PC-9 (cell line): ENCODE measurements at regions not wholly inside any gene's neighbourhood (a gene's known extent, or its start where the extent isn't known, plus 50 kb on each side); places are given as distances from the start of the nearest gene placed in this dataset.
"Not testable (repeated sequence)": the region's sequence is repeated elsewhere in the genome, so short reads cannot be mapped to it uniquely, and the experiment has no call there.

Source experiments
- BruUV-seq: library from RNA; stranded (reverse); fragments of 400-500 nt; replicated peaks from 2 replicates; lab custom pipeline; 2021; lab: Mats Ljungman, UMichigan
- CTCF ChIA-PET: fragments of 300-600 bp; sonication (Branson Sonifier 250); formaldehyde crosslinking; loops from one replicate; lab custom pipeline; 2022; ENCODE audit warnings: antibody characterized with exemption; lab: Charles Lee
- POLR2A ChIA-PET: fragments of 300-600 bp; sonication (Branson Sonifier 250); formaldehyde crosslinking; loops from one replicate; lab custom pipeline; 2022; ENCODE audit warnings: antibody characterized with exemption; ENCODE audit not compliant: unreplicated experiment; lab: Charles Lee
- DNase-seq, 2 experiments: peaks; one replicate each; pipeline versions ENCODE4 v3.0.0 to v3.0.0-alpha.2; 2015 to 2022; ENCODE audit warnings: mixed read lengths in 1 of 2
- H2AFZ ChIP-seq: fragments of 200-600 bp; sonication (generic); 2 replicates; pipeline ENCODE4 v1.8.1; 2017; ENCODE audit warnings: antibody characterized with exemption
- H3F3A ChIP-seq: fragments of 200-600 bp; sonication (generic); 2 replicates; pipeline ENCODE4 v1.8.1; 2017; ENCODE audit warnings: antibody characterized with exemption, mild to moderate bottlenecking, low read depth; ENCODE audit not compliant: insufficient read depth
- H3K27ac ChIP-seq: fragments of 200-600 bp; sonication (generic); 2 replicates; pipeline ENCODE4 v1.6.1; 2016; ENCODE audit warnings: mixed run types
- H3K27me3 ChIP-seq: fragments of 200-600 bp; sonication (generic); 2 replicates; pipeline ENCODE4 v1.6.1; 2016; ENCODE audit warnings: low read depth, mixed run types; ENCODE audit not compliant: insufficient read depth
- H3K36me3 ChIP-seq: fragments of 200-600 bp; sonication (generic); 2 replicates; pipeline ENCODE4 v1.6.1; 2016; ENCODE audit warnings: low read depth, mixed run types
- H3K4me1 ChIP-seq: fragments of 200-600 bp; sonication (generic); replicated peaks from 2 replicates; pipeline ENCODE4 v1.6.1; 2016; ENCODE audit warnings: mixed run types; ENCODE audit not compliant: insufficient read depth
- H3K4me2 ChIP-seq: fragments of 200-600 bp; sonication (generic); 2 replicates; pipeline ENCODE4 v1.6.1; 2017; ENCODE audit warnings: mixed run types
- H3K4me3 ChIP-seq: fragments of 200-600 bp; sonication (generic); 2 replicates; pipeline ENCODE4 v1.6.1; 2016; ENCODE audit warnings: mixed run types
- H3K79me2 ChIP-seq: fragments of 200-600 bp; sonication (generic); 2 replicates; pipeline ENCODE4 v1.6.1; 2017; ENCODE audit warnings: low read depth, mixed run types
- H3K9me2 ChIP-seq: fragments of 200-600 bp; sonication (generic); 2 replicates; pipeline ENCODE4 v1.8.1; 2017; ENCODE audit warnings: mild to moderate bottlenecking; ENCODE audit not compliant: insufficient read depth
- H3K9me3 ChIP-seq: fragments of 200-600 bp; sonication (generic); 2 replicates; pipeline ENCODE4 v1.8.1; 2016; ENCODE audit warnings: low read depth; ENCODE audit not compliant: insufficient read depth
- H4K20me1 ChIP-seq: fragments of 200-600 bp; sonication (generic); 2 replicates; pipeline ENCODE4 v1.8.1; 2017; ENCODE audit not compliant: insufficient read depth
- intact Hi-C: fragments of 100-400 bp; cut with micrococcal nuclease; formaldehyde crosslinking; loops from one replicate; pipeline ENCODE4 v1.10.0; 2022; ENCODE audit not compliant: unreplicated experiment

DNA sequence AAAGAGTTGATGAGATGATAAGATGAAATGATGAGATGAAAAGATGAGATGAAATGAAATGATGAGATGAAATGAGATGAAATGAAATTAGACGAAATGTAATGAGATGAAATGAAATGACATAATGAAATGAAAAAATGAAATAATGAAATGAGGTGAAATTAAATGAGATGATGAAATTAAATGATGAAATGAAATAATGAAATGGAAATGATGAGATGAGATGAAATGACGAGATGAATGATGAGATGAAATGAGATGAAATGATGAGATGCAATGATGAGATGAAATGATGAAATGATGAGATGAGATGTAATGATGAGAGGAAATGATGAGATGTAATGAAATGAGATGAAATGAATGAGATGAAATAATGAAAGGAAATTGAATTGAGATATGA lies 339.3 kb upstream of the PLGLB1 start:
- H3K4me2 ChIP-seq, intact Hi-C loops, DNase-seq, H2AFZ ChIP-seq, H3K36me3 ChIP-seq, H3K9me2 ChIP-seq, H3K4me3 ChIP-seq, H3K27me3 ChIP-seq, POLR2A ChIA-PET, H3K27ac ChIP-seq, H3K4me1 ChIP-seq, H3K9me3 ChIP-seq, H3F3A ChIP-seq, H3K79me2 ChIP-seq, BruUV-seq, H4K20me1 ChIP-seq, CTCF ChIA-PET: not testable (repeated sequence)

DNA sequence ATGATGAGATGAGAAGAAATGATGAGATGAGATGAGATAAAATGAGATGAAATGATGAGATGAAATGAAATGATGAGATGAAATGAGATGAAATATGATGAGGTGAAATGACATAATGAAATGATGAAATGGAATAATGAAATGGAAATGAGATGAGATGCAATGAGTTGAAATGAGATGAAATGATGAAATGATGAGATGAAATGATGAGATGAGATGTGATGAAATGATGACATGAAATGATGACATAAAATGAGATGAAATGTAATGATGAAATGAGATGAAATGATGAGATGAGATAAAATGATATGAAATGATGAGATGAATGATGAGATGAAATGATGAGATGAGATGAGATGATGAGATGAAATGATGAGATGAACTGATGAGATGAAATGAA lies 340.2 kb upstream of the PLGLB1 start:
- CTCF ChIA-PET, BruUV-seq, H3K79me2 ChIP-seq, H3K36me3 ChIP-seq, H3K9me2 ChIP-seq, H2AFZ ChIP-seq, H3F3A ChIP-seq, intact Hi-C loops, H3K27me3 ChIP-seq, H3K4me1 ChIP-seq, H3K4me2 ChIP-seq, POLR2A ChIA-PET, H3K9me3 ChIP-seq, DNase-seq, H3K4me3 ChIP-seq, H4K20me1 ChIP-seq, H3K27ac ChIP-seq: not testable (repeated sequence)

DNA sequence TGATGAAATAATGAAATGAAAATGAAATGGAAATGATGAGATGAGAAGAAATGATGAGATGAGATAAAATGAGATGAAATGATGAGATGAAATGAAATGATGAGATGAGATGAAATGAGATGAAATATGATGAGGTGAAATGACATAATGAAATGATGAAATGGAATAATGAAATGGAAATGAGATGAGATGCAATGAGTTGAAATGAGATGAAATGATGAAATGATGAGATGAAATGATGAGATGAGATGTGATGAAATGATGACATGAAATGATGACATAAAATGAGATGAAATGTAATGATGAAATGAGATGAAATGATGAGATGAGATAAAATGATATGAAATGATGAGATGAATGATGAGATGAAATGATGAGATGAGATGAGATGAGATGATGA lies 342.7 kb upstream of the PLGLB1 start:
- CTCF ChIA-PET, H4K20me1 ChIP-seq, H3K4me2 ChIP-seq, H3K9me2 ChIP-seq, intact Hi-C loops, H3K79me2 ChIP-seq, H3K9me3 ChIP-seq, H3K36me3 ChIP-seq, H3F3A ChIP-seq, DNase-seq, H3K4me1 ChIP-seq, BruUV-seq, H2AFZ ChIP-seq, H3K27me3 ChIP-seq, H3K27ac ChIP-seq, POLR2A ChIA-PET, H3K4me3 ChIP-seq: not testable (repeated sequence)

- CTCF ChIA-PET = not testable (repeated sequence)
These were observed 343.4 kb upstream of the PLGLB1 start for GRCh38 chr2:87365038-87365437.

DNA sequence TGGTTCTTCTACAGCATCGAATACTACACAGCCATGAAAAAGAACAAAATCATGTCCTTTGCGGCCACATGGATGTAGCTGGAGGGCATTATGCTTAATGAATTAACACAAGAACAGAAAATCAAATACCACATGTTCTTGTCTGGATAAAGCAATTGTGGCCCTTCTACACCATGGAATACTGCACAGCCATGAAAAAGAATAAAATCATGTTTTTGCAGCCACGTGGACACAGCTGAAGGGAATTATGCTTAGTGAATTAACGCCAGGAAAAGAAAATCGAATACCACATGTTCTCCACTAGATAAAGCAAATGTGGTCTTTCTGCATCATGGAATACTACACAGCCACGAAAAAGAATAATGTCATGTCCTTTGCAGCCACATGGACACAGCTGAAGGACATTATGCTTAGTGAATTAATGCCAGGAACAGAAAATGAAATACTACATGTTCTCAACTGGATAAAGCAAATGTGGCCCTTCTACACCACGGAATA lies 361.8 kb upstream of the PLGLB2 start:
- BruUV-seq, DNase-seq, POLR2A ChIA-PET, H3K79me2 ChIP-seq, H3K36me3 ChIP-seq, H3K27ac ChIP-seq, H3K9me3 ChIP-seq, H3F3A ChIP-seq, H3K9me2 ChIP-seq, H2AFZ ChIP-seq, H3K27me3 ChIP-seq, H3K4me1 ChIP-seq, H3K4me2 ChIP-seq, CTCF ChIA-PET, intact Hi-C loops, H3K4me3 ChIP-seq, H4K20me1 ChIP-seq: not testable (repeated sequence)

More at GRCh38 chr2:87365038-87365437, 343.4 kb upstream of the PLGLB1 start:
- H3K36me3 ChIP-seq, H3F3A ChIP-seq, H4K20me1 ChIP-seq, H2AFZ ChIP-seq, H3K79me2 ChIP-seq, BruUV-seq, H3K4me1 ChIP-seq, DNase-seq, POLR2A ChIA-PET, H3K4me2 ChIP-seq, H3K9me2 ChIP-seq, H3K27me3 ChIP-seq, H3K9me3 ChIP-seq, H3K4me3 ChIP-seq, H3K27ac ChIP-seq, intact Hi-C loops: not testable (repeated sequence)

DNA sequence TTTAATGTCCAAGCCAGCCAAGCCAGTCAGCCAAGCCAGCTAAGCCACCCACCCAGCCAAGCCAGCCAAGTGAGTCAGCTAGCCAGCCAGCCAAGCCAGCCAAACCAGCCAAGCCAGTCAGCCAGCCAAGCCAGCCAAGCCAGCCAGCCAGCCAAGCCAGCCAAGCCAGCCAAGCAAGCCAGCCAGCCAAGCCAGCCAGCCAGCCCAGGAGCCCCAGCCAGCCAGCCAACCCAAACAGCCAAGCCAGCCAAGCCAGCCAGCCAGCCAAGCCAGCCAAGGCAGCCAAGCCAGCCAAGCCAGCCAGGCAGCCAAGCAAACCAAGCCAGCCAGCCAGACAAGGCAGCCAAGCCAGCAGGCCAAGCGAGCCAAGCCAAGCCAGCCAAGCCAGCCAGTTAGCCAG lies 352.1 kb upstream of the PLGLB2 start:
- BruUV-seq, H3K36me3 ChIP-seq, H3K79me2 ChIP-seq, H3K4me3 ChIP-seq, H3K27ac ChIP-seq, CTCF ChIA-PET, H4K20me1 ChIP-seq, H2AFZ ChIP-seq, H3F3A ChIP-seq, H3K4me2 ChIP-seq, H3K27me3 ChIP-seq, H3K9me2 ChIP-seq, H3K9me3 ChIP-seq, intact Hi-C loops, H3K4me1 ChIP-seq, POLR2A ChIA-PET: not testable (repeated sequence)
- DNase-seq = peak in 1 of 2 experiments; percentile 45

DNA sequence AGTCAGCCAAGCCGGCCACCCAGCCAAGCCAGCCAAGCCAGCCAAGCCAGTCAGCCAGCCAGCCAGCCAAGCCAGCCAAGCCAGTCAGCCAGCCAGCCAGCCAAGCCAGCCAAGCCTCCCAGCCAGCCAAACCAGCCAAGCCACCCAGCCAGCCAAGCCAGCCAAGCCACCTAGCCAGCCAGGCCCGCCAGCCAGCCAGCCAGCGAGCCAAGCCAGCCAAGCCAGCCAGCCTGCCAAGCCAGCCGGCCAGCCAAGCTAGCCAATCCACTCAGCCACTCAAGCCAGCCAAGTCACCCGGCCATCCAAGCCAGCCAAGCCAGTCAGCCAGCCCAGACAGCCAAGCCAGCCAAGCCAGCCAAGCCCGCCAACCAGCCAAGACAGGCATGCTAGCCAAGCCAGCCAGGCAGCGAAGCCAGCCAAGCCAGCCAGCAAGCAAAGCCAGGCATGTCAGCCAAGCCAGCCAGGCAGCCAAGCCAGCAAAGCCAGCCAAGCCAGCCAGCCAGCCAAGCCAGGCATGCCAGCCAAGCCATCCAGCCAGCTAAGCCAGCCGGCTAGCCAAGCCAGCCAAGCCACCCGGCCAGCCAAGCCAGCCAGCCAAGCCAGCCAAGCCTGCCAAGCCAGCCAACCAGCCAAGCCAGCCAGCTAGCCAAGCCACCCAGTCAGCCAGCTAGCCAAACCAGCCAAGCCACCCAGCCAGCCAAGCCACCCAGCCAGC lies 351.2 kb upstream of the PLGLB2 start:
- POLR2A ChIA-PET, H3K27ac ChIP-seq, H3K27me3 ChIP-seq, H3K36me3 ChIP-seq, H3K79me2 ChIP-seq, H3K4me3 ChIP-seq, H3K4me2 ChIP-seq, intact Hi-C loops, H2AFZ ChIP-seq, BruUV-seq, DNase-seq, CTCF ChIA-PET, H3K9me2 ChIP-seq, H3K4me1 ChIP-seq, H4K20me1 ChIP-seq, H3F3A ChIP-seq, H3K9me3 ChIP-seq: not testable (repeated sequence)
